ENCODE measurements at regions not wholly inside any gene's neighbourhood (a gene's known extent, or its start where the extent isn't known, plus 50 kb on each side); places are given as distances from the start of the nearest gene placed in this dataset.
"Not testable (repeated sequence)": the region's sequence is repeated elsewhere in the genome, so short reads cannot be mapped to it uniquely, and the experiment has no call there.

DNA sequence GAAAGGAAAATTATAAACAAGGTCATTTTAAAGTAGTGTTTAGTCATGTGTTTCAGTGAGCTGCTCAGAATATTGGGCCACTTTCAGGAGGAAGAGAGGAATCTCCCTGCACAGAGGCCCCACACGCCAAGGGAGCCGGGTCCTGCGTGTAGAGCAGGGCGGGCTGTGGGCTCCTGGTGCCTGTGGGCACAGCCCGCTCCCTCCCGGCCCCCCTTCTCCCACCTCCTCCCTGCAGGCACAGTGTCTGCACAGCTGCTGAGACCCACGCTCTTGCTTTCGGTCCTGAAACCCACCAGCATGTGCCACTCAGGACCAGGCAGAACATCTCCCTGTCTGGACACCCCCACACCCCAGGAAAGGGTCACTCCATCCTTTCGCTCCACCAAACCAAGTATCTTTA lies 167.6 kb upstream of the SALL3 start:
- DNase-seq = no peak

GRCh38 chr18:78813156-78813555 lies 166.5 kb upstream of the SALL3 start:
- DNase-seq = no peak

DNA sequence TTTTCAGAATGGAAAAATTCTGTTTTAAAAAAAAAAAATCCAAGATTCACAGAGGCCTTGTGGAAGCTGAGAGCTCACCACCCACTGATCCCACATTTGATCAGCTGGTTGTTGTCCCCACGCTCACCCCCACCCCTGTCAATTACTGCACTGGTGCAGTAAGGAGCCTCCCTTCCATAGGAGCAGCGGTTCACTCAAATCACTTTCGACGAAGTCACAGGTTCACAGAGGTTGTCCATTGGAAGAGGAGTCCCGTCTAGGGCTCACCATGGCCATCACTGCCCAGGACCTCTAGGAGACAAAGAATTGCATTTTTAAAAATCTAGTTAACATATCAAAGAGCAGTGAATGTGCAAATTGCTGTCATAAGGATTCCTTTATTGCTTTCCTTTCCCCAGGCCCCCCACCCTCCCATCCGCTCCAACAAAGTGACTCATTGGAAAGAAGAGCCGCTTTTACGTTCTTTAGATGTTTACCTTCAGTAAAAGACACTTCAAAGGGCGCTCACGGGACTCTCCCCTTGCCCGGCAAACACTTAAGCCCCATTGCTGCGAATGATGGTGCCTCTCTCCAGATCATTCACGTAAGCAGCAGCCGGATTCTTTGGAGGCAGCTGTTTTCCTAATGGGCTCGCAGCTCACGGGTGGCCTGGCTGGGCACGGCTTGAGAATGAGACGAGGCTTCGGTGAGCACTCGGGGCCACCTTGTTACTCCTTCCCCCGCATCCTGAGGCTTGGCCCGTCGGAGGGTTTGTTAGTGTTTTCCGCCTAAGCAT lies 165.5 kb upstream of the SALL3 start:
- DNase-seq = no peak

GRCh38 chr18:78814766-78815165 lies 164.9 kb upstream of the SALL3 start:
- no peak for DNase-seq

DNA sequence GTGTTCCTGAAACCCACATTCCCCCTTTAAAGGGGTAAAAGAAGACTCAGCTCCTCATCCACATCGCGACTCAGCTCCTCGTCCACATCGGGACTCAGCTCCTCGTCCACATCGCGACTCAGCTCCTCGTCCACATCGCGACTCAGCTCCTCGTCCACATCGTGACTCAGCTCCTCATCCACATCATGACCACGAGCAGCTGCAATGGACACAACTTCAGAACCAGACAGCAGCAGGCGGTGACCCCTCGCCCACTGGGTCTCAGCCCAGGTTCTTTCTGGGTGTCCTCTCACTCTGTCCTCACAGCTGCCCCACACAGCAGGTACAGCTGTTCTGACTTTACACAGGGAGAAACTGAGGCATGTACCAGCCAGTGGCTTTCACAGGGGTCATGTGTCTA lies 163.5 kb upstream of the SALL3 start:
- no peak for DNase-seq

DNA sequence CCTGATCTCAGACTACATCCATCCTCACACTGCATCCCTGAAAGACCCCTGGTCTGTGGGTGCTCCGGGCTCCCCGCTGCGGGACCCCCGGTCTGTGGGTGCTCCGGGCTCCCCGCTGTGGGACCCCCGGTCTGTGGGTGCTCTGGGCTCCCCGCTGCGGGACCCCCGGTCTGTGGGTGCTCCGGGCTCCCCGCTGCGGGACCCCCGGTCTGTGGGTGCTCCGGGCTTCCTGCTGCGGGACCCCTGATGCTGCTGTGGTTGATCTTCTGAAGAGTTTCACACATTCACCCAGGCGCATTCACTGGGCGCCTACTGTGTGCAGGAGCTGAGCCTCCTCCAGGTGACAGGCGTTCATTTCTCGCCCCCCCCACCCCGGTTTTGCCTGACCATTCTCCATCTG lies 162.7 kb upstream of the SALL3 start:
- DNase-seq = no peak

GRCh38 chr18:78818495-78818894 lies 161.1 kb upstream of the SALL3 start:
- DNase-seq = no peak

DNA sequence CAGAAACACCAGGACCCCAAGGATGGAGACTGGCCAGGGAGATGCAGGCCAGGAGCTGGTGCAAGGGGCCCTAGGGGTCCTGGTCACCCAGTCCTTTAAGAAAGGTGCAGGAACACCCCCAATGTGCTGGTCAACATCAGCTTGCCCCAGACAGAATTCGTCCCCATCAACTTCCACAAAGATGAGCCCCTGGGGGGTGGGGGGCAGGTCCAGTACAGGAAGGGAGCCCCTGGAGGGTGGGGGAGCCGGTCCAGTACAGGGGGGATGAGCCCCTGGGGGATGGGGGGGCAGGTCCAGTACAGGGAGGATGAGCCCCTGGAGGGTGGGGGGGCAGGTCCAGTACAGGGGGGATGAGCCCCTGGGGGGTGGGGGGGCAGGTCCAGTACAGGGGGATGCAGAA lies 160.7 kb upstream of the SALL3 start:
- DNase-seq = no peak

GRCh38 chr18:78820161-78820834 lies 159.3 kb upstream of the SALL3 start:
- DNase-seq = no peak

GRCh38 chr18:78821396-78821795 lies 158.2 kb upstream of the SALL3 start:
- no peak for DNase-seq

DNA sequence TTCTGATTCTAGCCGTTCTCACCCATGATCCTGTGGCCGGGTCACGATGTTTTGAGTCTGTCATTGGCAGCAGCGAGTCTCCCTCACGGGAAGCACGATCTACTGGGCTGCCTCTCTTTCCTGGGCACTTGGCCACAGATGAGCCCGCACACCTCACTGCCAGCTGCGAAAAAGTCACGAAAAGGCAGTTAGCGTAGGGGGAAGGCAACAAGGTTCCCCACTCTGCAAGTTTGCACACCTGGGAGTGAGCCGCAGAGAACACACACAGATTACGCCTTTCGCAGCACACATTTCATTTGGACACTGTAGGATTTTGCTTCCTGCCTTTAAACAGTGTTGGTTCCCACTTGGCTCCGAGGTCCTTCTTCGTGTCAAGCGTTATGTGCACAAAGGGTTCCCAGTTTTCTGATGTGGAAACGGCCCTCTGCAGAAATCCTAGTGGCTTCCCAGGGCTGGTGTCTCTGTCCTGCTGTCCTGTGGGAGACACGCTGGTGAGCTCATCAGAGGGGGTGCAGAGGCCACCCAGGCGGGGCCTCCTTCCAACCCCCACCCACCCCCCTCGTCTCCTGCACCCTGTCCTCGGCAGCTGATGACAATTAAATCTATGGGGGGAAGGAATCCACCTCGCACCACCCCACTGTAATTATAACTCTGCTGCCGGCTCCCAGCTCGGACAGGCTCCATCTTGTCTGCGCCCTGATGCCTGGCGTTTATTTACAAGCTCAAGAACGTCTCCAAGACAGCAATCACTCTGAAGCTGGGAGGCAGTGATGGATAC lies 157.3 kb upstream of the SALL3 start:
- no peak for DNase-seq

DNA sequence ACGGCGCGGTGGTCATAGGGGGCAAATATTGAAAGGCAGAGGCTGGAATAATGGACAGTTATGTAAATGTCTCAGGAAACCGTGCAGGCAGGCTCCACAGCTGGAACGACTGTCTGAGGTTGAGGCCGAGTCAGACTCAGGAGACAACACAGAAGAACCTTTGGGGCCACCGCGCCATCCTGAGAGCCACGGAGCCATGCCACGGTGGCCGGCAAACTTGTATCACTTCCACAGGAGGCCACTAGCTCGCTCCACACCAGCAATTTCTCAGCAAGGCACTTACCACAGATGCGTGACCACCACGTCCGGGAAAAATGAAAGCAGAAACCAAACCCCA lies 156.7 kb upstream of the SALL3 start:
- no peak for DNase-seq

DNA sequence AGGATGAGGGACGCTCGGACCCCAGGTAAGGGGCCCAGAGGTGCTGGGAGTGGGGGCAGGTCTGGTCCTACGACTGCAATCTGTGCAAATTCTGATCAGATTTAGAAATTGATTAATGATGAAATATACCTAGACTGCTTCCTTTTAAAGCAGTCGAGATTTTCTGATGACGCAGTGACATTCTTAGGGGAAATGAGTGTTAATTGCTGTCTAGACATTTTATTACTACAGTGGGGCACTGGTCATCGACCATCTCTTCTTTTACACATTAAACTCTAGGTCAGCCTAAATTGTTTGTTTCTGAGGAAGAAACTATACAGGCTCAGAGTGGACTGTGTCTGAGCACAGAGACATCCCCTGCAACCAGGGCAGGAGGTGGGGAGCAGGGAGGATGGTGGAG lies 154.4 kb upstream of the SALL3 start:
- no peak for DNase-seq

- DNase-seq = no peak
Measured at GRCh38 chr18:78826631-78827030, 153.0 kb upstream of the SALL3 start.

- no peak for DNase-seq
Measured at GRCh38 chr18:78827141-78827540, 152.5 kb upstream of the SALL3 start.

DNA sequence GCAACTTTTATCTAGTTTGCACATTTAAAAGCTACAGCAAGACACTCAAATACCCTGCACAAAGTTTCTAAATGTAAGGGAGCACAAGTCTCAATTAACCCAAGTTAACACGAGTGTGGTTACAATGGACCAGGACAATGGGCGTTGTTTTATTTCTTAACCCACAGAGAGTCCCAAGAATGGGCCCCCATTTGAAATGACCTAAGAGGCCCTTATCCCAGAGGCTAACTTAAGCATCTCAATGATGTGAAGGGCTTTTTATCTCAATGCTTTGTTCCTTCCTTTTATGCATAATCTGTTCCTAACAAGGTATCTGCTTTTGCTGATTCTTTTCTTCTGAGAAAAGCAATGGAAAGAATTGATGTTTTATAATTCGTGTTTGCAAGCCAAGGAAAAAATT lies 151.5 kb upstream of the SALL3 start:
- DNase-seq = no peak

DNA sequence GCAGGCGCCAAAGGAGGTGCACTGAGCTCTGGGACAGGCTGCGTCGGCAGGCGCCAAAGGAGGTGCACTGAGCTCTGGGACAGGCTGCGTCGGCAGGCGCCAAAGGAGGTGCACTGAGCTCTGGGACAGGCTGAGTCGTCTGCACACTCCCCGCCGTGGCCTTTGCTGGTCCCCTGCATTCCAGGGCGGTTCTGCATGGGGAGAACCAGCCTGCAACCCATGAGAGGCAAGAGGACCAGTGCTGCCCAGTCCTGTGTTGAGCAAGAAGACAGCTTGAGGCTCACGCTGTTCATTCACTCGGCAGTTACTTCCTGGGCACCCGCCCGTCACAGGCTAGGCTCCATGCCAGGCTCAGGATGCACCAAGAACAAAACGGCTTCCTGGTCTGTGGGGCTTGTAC lies 150.6 kb upstream of the SALL3 start:
- DNase-seq = not testable (repeated sequence)

DNA sequence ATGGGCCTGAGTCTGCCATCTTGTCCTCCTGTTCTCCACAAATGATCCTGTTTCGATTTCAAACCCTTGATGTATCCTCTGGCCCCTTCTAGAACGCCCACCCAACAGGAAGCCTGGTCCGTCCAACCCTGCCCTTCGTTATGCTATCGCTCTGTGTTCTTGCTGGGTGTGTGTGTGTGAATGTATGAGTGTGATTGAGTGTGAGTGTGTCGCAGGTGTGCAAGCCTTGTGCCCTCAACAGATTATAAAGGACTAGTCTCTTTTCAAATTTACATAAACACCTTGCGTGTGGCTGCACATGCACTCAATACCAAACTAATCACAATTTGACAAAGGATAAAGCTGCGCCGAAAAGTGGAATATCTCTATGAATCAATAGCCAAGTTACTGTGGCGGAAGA lies 149.5 kb upstream of the SALL3 start:
- DNase-seq = no peak

DNA sequence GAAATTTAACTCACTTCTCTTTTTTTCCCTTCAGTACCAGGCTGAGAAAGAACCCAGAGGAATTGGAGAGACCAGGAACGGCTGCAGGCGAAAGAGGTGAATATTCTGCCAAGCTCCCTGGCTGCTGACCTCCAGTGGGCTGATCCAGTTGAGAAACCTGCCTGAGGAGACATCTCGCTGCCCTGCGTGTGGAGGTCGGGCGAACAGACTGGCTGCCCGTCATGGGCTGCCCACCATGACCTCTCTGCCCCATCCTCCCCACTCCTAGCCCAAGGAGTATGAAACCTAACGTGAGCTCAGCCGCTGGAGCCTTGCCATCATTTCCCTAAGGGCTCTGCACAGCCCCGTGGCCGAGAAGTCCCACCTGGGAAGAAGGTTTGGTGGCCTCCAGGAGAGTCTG lies 148.8 kb upstream of the SALL3 start:
- DNase-seq = no peak

DNA sequence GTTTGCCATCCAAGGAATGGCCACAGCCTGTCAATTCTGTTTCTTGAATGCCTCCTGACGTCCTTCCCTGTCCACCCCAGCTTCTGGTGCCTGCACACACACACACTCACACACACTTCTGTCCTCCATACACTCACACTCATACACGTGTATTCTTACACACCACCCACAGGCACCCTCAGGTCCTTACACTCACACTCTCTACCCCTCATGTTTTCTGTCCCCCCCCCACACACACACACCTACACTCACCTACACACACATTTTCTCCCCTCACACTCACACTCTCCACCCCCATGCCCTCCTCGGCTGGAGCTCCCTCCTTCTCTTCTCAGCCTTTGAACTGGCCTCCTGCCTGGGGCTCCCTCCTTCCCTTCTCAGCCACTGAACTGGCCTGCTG lies 148.0 kb upstream of the SALL3 start:
- no peak for DNase-seq

DNA sequence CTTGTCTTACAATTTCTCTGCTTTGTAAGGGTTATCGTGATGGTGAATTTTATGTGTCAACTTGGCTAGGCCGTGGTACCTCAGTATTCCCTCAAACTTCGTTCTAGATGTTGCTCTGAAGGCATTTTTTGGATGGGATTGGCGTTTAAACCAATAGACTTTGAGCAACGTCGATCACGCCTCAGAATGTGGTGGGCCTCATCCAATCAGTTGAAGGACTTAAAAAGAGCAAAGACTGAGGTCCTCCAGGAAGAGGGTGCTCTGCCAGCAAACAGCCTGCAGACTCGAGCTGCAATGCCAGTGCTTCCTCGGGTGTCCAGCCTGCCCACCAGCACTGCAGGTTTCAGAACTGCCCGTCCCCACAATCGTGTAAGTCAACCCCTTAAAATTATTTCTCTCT lies 145.8 kb upstream of the SALL3 start:
- no peak for DNase-seq

DNA sequence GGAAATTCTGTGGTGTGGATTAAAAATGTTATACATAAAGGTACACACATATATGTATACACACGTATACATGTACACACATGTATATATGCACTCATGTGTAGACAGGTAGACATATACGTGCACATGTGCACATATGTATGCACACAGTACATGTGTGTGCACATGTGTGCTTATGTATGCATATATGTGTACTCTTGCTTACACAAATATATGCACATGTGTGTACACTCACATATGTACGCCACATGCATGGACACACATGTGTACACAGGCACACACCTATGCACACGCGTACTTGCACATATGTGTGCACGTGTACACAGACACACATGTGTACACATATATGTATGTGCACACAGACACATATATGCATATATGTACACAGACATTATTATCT lies 142.8 kb upstream of the SALL3 start:
- DNase-seq = no peak

GRCh38 chr18:78837754-78838153 lies 141.9 kb upstream of the SALL3 start:
- no peak for DNase-seq

GRCh38 chr18:78838183-78838582 lies 141.4 kb upstream of the SALL3 start:
- no peak for DNase-seq

All from left hindlimb (tissue), 1 donor.